HEK293 (cell line): ENCODE measurements at regions not wholly inside any gene's neighbourhood (a gene's known extent, or its start where the extent isn't known, plus 50 kb on each side); places are given as distances from the start of the nearest gene placed in this dataset.

Experiments used
- CTCF ChIA-PET: fragments of 350-600 bp; formaldehyde crosslinking; extraction: SDS; loops from one replicate; lab custom pipeline; 2021; ENCODE audit warnings: antibody characterized with exemption; lab: Yijun Ruan, JAX
- POLR2A ChIA-PET: fragments of 300-600 bp; formaldehyde crosslinking; extraction: SDS; loops from one replicate; lab custom pipeline; 2020; ENCODE audit warnings: antibody characterized with exemption, inconsistent platforms; lab: Yijun Ruan, JAX
- H3K27ac ChIP-seq: fragments of 200-500 bp; sonication (Bioruptor generic); 2 replicates; pipeline ENCODE4 v1.5.1; 2014; ENCODE audit warnings: low read depth, low read length, control low read depth, inconsistent platforms; ENCODE audit errors: extremely low read depth
- H3K36me3 ChIP-seq, 2 experiments: fragments of 200-500 bp in 1 of 2; sonication (Bioruptor generic) in 1 of 2; 1 replicate in 1 of 2; 2 replicates in 1 of 2; pipeline ENCODE4 v1.5.1; 2014 to 2017; ENCODE audit warnings: inconsistent platforms in 2 of 2, low read length in 2 of 2; ENCODE audit not compliant: control insufficient read depth in 2 of 2, insufficient read depth in 1 of 2
- H3K4me1 ChIP-seq: fragments of 200-500 bp; sonication (Bioruptor generic); 2 replicates; pipeline ENCODE4 v1.5.1; 2014; ENCODE audit warnings: mild to moderate bottlenecking, low read length, inconsistent platforms; ENCODE audit not compliant: control insufficient read depth, insufficient read depth
- H3K4me3 ChIP-seq: 2 replicates; pipeline ENCODE4 v1.5.1; 2011; ENCODE audit warnings: low read depth, mild to moderate bottlenecking, control low read depth, low read length, moderate library complexity
- H3K9me3 ChIP-seq: fragments of 200-500 bp; sonication (Bioruptor generic); 2 replicates; pipeline ENCODE4 v1.5.1; 2014; ENCODE audit warnings: low read depth, low read length, inconsistent platforms; ENCODE audit not compliant: control insufficient read depth, insufficient read depth
- EGR2 ChIP-seq: fragments of 450-650 bp; formaldehyde crosslinking; IDR thresholded peaks from 2 replicates; pipeline ENCODE4 v1.5.1; 2016; ENCODE audit warnings: low read depth, missing biosample characterization, missing genetic modification characterization
- HOXD13 ChIP-seq: sonication (generic); formaldehyde crosslinking; IDR thresholded peaks from 2 replicates; pipeline ENCODE4 v1.8.0; 2022; ENCODE audit warnings: missing genetic modification reagents, borderline replicate concordance
- OSR2 ChIP-seq: fragments of 450-650 bp; formaldehyde crosslinking; IDR thresholded peaks from 2 replicates; pipeline ENCODE4 v1.5.1; 2016; ENCODE audit warnings: missing biosample characterization, missing genetic modification characterization
- SETDB1 ChIP-seq: IDR thresholded peaks from one replicate; pipeline ENCODE4 v1.6.1; 2017; ENCODE audit warnings: mild to moderate bottlenecking, low read length, moderate library complexity, mixed read lengths; ENCODE audit not compliant: insufficient read length
- ZBTB17 ChIP-seq: fragments of 450-650 bp; formaldehyde crosslinking; IDR thresholded peaks from 2 replicates; pipeline ENCODE4 v1.5.1; 2016; ENCODE audit warnings: missing biosample characterization, missing genetic modification characterization
- ZNF114 ChIP-seq: fragments of 450-650 bp; formaldehyde crosslinking; IDR thresholded peaks from 2 replicates; pipeline ENCODE4 v1.5.0; 2017; ENCODE audit warnings: missing biosample characterization, missing genetic modification characterization
- ZNF175 ChIP-seq: fragments of 450-650 bp; formaldehyde crosslinking; IDR thresholded peaks from 2 replicates; pipeline ENCODE4 v1.5.1; 2016; ENCODE audit warnings: missing biosample characterization, missing genetic modification characterization
- ZNF335 ChIP-seq: fragments of 450-650 bp; formaldehyde crosslinking; conservative IDR thresholded peaks from 2 replicates; pipeline ENCODE4 v1.5.1; 2016; ENCODE audit warnings: missing biosample characterization, missing genetic modification characterization
- ZNF350 ChIP-seq: fragments of 450-650 bp; formaldehyde crosslinking; IDR thresholded peaks from 2 replicates; pipeline ENCODE4 v1.5.0; 2017; ENCODE audit warnings: missing biosample characterization, mild to moderate bottlenecking, missing genetic modification characterization
- ZNF510 ChIP-seq: fragments of 450-650 bp; formaldehyde crosslinking; IDR thresholded peaks from 2 replicates; pipeline ENCODE4 v1.5.1; 2018; ENCODE audit warnings: mild to moderate bottlenecking, missing genetic modification characterization, missing biosample characterization; ENCODE audit not compliant: insufficient replicate concordance
- ZNF529 ChIP-seq: fragments of 450-650 bp; formaldehyde crosslinking; IDR thresholded peaks from 2 replicates; pipeline ENCODE4 v1.5.1; 2017; ENCODE audit warnings: missing genetic modification characterization, missing biosample characterization; ENCODE audit not compliant: insufficient replicate concordance
- ZNF561 ChIP-seq: fragments of 450-650 bp; IDR thresholded peaks from 2 replicates; pipeline ENCODE4 v1.5.1; 2018; ENCODE audit warnings: missing biosample characterization, missing genetic modification characterization, borderline replicate concordance
- ZNF596 ChIP-seq: fragments of 450-650 bp; IDR thresholded peaks from 2 replicates; pipeline ENCODE4 v1.5.0; 2018; ENCODE audit warnings: missing biosample characterization, mild to moderate bottlenecking, missing genetic modification characterization, moderate library complexity
- ZNF623 ChIP-seq: fragments of 450-650 bp; formaldehyde crosslinking; IDR thresholded peaks from 2 replicates; pipeline ENCODE4 v1.5.1; 2016; ENCODE audit warnings: missing biosample characterization, missing genetic modification characterization
- TF ChIP-seq, protein P1 (sequence below): fragments of 450-650 bp; formaldehyde crosslinking; IDR thresholded peaks from 2 replicates; pipeline ENCODE4 v1.5.1; 2016; ENCODE audit warnings: missing biosample characterization, missing genetic modification characterization, low read depth
- TF ChIP-seq, protein P2 (sequence below): fragments of 450-650 bp; formaldehyde crosslinking; IDR thresholded peaks from 2 replicates; pipeline ENCODE4 v1.5.1; 2016; ENCODE audit warnings: missing biosample characterization, missing genetic modification characterization
- TF ChIP-seq, protein P3 (sequence below): fragments of 450-650 bp; IDR thresholded peaks from 2 replicates; pipeline ENCODE4 v1.5.1; 2018; ENCODE audit warnings: missing biosample characterization, mild to moderate bottlenecking, missing genetic modification characterization
- TF ChIP-seq, protein P4 (sequence below): fragments of 450-650 bp; formaldehyde crosslinking; IDR thresholded peaks from 2 replicates; pipeline ENCODE4 v1.5.1; 2016; ENCODE audit warnings: missing biosample characterization, missing genetic modification characterization
- TF ChIP-seq, protein P5 (sequence below): fragments of 450-650 bp; formaldehyde crosslinking; IDR thresholded peaks from 2 replicates; pipeline ENCODE4 v1.5.1; 2017; ENCODE audit warnings: missing biosample characterization, missing genetic modification characterization

DNA sequence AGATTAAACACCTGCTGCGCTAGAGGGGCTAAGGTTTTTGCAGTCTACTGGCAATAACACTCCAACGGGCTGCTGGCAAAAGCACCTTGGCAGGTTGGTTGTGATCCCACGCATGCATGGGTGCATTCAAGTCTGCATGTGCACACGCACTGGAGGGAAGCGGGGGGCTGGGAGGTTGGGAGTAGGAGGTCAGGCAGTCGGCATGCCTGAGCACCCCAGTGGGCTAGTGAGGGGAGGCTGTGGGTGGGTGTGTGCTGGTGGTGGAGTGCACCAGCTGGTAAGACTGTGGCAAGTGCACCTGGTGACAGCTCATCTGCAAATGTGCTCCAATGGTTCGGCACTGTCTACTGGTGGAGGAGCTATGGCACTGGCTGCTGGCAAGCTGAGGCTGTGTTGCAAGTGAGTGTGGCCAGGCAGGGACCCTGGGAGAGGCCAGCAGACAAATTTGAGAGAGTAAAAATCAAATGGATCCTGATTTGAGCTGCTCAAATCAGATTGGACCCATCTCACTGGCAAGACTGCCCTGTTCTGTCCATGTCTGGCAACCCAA is 460.6 kb upstream of the DSEL start:
- no peaks in the 10 kb centered on the region for H3K4me1 ChIP-seq
- H3K36me3 ChIP-seq, result no peaks in the 10 kb centered on the region
- H3K27ac ChIP-seq, result no peak overlapping the region
- no peaks in the 10 kb centered on the region for H3K9me3 ChIP-seq
- CTCF ChIA-PET, result no interaction called here
- TF ChIP-seq ZNF350 (tag by site-specific recombination), result no peak
- TF ChIP-seq, protein P1, sequence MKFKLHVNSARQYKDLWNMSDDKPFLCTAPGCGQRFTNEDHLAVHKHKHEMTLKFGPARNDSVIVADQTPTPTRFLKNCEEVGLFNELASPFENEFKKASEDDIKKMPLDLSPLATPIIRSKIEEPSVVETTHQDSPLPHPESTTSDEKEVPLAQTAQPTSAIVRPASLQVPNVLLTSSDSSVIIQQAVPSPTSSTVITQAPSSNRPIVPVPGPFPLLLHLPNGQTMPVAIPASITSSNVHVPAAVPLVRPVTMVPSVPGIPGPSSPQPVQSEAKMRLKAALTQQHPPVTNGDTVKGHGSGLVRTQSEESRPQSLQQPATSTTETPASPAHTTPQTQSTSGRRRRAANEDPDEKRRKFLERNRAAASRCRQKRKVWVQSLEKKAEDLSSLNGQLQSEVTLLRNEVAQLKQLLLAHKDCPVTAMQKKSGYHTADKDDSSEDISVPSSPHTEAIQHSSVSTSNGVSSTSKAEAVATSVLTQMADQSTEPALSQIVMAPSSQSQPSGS (tag by site-specific recombination), result no peak
- no peak for TF ChIP-seq SETDB1
- TF ChIP-seq, protein P2, sequence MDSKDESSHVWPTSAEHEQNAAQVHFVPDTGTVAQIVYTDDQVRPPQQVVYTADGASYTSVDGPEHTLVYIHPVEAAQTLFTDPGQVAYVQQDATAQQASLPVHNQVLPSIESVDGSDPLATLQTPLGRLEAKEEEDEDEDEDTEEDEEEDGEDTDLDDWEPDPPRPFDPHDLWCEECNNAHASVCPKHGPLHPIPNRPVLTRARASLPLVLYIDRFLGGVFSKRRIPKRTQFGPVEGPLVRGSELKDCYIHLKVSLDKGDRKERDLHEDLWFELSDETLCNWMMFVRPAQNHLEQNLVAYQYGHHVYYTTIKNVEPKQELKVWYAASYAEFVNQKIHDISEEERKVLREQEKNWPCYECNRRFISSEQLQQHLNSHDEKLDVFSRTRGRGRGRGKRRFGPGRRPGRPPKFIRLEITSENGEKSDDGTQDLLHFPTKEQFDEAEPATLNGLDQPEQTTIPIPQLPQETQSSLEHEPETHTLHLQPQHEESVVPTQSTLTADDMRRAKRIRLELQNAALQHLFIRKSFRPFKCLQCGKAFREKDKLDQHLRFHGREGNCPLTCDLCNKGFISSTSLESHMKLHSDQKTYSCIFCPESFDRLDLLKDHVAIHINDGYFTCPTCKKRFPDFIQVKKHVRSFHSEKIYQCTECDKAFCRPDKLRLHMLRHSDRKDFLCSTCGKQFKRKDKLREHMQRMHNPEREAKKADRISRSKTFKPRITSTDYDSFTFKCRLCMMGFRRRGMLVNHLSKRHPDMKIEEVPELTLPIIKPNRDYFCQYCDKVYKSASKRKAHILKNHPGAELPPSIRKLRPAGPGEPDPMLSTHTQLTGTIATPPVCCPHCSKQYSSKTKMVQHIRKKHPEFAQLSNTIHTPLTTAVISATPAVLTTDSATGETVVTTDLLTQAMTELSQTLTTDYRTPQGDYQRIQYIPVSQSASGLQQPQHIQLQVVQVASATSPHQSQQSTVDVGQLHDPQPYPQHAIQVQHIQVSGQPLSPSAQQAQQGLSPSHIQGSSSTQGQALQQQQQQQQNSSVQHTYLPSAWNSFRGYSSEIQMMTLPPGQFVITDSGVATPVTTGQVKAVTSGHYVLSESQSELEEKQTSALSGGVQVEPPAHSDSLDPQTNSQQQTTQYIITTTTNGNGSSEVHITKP (tag by site-specific recombination), result no peak
- TF ChIP-seq, protein P3, sequence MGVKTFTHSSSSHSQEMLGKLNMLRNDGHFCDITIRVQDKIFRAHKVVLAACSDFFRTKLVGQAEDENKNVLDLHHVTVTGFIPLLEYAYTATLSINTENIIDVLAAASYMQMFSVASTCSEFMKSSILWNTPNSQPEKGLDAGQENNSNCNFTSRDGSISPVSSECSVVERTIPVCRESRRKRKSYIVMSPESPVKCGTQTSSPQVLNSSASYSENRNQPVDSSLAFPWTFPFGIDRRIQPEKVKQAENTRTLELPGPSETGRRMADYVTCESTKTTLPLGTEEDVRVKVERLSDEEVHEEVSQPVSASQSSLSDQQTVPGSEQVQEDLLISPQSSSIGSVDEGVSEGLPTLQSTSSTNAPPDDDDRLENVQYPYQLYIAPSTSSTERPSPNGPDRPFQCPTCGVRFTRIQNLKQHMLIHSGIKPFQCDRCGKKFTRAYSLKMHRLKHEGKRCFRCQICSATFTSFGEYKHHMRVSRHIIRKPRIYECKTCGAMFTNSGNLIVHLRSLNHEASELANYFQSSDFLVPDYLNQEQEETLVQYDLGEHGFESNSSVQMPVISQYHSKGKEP (tag by site-specific recombination), result no peak
- no peak for TF ChIP-seq ZNF114 (tag by site-specific recombination)
- TF ChIP-seq EGR2 (tag by site-specific recombination), result no peak
- TF ChIP-seq ZNF561 (tag by site-specific recombination), result no peak
- TF ChIP-seq ZNF529 (tag by site-specific recombination), result no peak
- no peak for TF ChIP-seq ZNF623
- TF ChIP-seq, protein P4, sequence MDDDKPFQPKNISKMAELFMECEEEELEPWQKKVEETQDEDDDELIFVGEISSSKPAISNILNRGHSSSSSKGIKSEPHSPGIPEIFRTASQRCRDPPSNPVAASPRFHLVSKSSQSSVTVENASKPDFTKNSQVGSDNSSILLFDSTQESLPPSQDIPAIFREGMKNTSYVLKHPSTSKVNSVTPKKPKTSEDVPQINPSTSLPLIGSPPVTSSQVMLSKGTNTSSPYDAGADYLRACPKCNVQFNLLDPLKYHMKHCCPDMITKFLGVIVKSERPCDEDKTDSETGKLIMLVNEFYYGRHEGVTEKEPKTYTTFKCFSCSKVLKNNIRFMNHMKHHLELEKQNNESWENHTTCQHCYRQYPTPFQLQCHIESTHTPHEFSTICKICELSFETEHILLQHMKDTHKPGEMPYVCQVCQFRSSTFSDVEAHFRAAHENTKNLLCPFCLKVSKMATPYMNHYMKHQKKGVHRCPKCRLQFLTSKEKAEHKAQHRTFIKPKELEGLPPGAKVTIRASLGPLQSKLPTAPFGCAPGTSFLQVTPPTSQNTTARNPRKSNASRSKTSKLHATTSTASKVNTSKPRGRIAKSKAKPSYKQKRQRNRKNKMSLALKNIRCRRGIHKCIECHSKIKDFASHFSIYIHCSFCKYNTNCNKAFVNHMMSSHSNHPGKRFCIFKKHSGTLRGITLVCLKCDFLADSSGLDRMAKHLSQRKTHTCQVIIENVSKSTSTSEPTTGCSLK (tag by site-specific recombination), result no peak
- no peak for TF ChIP-seq ZNF335 (tag by site-specific recombination)
- no peak for TF ChIP-seq ZNF510 (tag by site-specific recombination)
- no peak for TF ChIP-seq OSR2 (tag by site-specific recombination)
- no peak for TF ChIP-seq ZBTB17 (tag by site-specific recombination)
- no peak for TF ChIP-seq ZNF175 (tag by site-specific recombination)
- TF ChIP-seq, protein P5, sequence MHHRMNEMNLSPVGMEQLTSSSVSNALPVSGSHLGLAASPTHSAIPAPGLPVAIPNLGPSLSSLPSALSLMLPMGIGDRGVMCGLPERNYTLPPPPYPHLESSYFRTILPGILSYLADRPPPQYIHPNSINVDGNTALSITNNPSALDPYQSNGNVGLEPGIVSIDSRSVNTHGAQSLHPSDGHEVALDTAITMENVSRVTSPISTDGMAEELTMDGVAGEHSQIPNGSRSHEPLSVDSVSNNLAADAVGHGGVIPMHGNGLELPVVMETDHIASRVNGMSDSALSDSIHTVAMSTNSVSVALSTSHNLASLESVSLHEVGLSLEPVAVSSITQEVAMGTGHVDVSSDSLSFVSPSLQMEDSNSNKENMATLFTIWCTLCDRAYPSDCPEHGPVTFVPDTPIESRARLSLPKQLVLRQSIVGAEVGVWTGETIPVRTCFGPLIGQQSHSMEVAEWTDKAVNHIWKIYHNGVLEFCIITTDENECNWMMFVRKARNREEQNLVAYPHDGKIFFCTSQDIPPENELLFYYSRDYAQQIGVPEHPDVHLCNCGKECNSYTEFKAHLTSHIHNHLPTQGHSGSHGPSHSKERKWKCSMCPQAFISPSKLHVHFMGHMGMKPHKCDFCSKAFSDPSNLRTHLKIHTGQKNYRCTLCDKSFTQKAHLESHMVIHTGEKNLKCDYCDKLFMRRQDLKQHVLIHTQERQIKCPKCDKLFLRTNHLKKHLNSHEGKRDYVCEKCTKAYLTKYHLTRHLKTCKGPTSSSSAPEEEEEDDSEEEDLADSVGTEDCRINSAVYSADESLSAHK (tag by site-specific recombination), result no peak
- TF ChIP-seq HOXD13 (CRISPR knock-in tag), result no peak
- TF ChIP-seq ZNF596 (tag by site-specific recombination), result no peak
- POLR2A ChIA-PET, result no interaction called here
- no peak overlapping the region for H3K4me3 ChIP-seq
